ENCODE measurements at regions not wholly inside any gene's neighbourhood (a gene's known extent, or its start where the extent isn't known, plus 50 kb on each side); places are given as distances from the start of the nearest gene placed in this dataset.

DNA sequence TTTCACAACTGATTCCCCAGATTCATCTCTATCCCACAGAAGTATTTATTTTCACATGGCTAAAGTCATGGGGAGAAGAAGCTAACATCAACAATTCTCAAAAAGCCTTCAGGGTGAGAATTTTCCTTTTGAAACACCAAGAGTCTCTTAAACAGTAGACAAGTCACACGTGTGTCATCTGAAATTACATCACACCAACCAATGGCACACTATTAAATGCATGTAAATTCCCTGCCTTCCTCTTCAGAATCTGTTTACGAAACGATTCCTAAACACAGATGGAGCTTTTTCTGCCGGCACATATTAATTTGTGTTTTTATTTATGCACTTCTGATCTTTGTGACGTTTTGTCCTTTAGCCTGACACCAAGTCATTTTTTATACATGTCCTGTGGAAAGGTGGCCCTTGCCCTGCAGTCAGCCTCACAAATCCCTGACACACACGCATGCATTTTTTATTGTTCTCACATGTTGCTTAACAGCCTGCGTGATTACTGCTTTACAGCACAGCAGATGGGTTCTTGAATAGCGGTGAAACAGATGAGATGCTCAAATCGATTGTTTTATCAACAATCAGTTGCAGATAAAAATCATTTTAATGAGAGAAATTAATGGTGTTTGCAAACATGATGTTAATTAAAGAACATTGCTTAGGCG is 735.9 kb upstream of the TENM3 start:
- Mint-ChIP-seq H3K9me3 (ENCODE audit: unreplicated experiment) (no peaks in the 10 kb centered on the region), H3K36me3 (ENCODE audit: low read depth, unreplicated experiment) (no peaks in the 10 kb centered on the region), H3K27ac (ENCODE audit: unreplicated experiment) (no peak overlapping the region), H3K4me3 (ENCODE audit: unreplicated experiment) (no peak overlapping the region), H3K4me1 (ENCODE audit: low read depth, unreplicated experiment) (no peaks in the 10 kb centered on the region), H3K27me3 (ENCODE audit: low read depth, unreplicated experiment) (peaks cover 3% of the 10 kb centered on the region)
- DNase-seq (ENCODE audit: low read depth) = no peak
- no peak overlapping the region for H2AFZ ChIP-seq (ENCODE audit: low read depth, low read length)
- H3K79me2 ChIP-seq (ENCODE audit: insufficient read depth, low read length) = no peaks in the 10 kb centered on the region
- no peaks in the 10 kb centered on the region for H3K27me3 ChIP-seq (ENCODE audit: insufficient read depth, low read length)
- no peak overlapping the region for H3K4me3 ChIP-seq (ENCODE audit: insufficient read depth, low read depth, low read length)
- H3K9me3 ChIP-seq (ENCODE audit: insufficient read depth, low read depth, low read length) = no peaks in the 10 kb centered on the region
- H3K9ac ChIP-seq (ENCODE audit: low read length) = no peak overlapping the region
- H3K27ac ChIP-seq (ENCODE audit: low read depth, low read length) = no peak overlapping the region
- TF ChIP-seq EZH2 (IDR thresholded peaks at IDR 0.05; ENCODE audit: insufficient read depth, low read length) = no peak
- TF ChIP-seq, protein P1, sequence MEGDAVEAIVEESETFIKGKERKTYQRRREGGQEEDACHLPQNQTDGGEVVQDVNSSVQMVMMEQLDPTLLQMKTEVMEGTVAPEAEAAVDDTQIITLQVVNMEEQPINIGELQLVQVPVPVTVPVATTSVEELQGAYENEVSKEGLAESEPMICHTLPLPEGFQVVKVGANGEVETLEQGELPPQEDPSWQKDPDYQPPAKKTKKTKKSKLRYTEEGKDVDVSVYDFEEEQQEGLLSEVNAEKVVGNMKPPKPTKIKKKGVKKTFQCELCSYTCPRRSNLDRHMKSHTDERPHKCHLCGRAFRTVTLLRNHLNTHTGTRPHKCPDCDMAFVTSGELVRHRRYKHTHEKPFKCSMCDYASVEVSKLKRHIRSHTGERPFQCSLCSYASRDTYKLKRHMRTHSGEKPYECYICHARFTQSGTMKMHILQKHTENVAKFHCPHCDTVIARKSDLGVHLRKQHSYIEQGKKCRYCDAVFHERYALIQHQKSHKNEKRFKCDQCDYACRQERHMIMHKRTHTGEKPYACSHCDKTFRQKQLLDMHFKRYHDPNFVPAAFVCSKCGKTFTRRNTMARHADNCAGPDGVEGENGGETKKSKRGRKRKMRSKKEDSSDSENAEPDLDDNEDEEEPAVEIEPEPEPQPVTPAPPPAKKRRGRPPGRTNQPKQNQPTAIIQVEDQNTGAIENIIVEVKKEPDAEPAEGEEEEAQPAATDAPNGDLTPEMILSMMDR (IDR thresholded peaks at IDR 0.05; ENCODE audit: insufficient read depth, low read depth, low read length) = no peak
- H3K4me2 ChIP-seq (ENCODE audit: low read length) = no peak overlapping the region
- no peak for FAIRE-seq
- no peaks in the 10 kb centered on the region for H3K36me3 ChIP-seq (ENCODE audit: insufficient read depth, low read length)
- no peaks in the 10 kb centered on the region for H3K4me1 ChIP-seq (ENCODE audit: insufficient read depth, low read length)
- H4K20me1 ChIP-seq (ENCODE audit: insufficient read depth, low read length) = no peaks in the 10 kb centered on the region

DNA sequence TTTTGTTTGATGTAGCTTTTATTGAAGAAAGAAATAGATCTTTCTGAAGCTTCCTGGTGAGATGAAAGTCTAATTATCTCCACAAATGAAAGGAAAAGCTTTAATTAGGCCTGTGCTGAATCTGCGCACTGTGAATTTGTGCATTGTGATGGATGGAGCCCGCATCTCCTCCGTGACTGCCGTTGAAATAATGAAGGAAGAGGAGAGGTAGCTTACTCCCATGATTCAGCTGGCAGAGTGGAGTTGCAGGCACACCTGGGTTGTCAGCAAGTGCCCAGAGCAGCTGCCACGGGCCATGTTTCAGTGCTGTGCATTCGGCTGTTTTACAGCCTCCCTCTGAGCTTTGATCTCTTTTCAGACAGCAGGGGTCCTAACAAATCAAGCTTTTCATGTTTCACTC is 735.3 kb upstream of the TENM3 start:
- no peaks in the 10 kb centered on the region for H3K36me3 ChIP-seq (ENCODE audit: insufficient read depth, low read length)
- Mint-ChIP-seq H3K27ac (ENCODE audit: unreplicated experiment) (no peak overlapping the region), H3K9me3 (ENCODE audit: unreplicated experiment) (no peaks in the 10 kb centered on the region), H3K27me3 (ENCODE audit: low read depth, unreplicated experiment) (peaks cover 3% of the 10 kb centered on the region), H3K4me3 (ENCODE audit: unreplicated experiment) (no peak overlapping the region), H3K36me3 (ENCODE audit: low read depth, unreplicated experiment) (no peaks in the 10 kb centered on the region), H3K4me1 (ENCODE audit: low read depth, unreplicated experiment) (no peaks in the 10 kb centered on the region)
- H3K9ac ChIP-seq (ENCODE audit: low read length) = no peak overlapping the region
- TF ChIP-seq EZH2 (IDR thresholded peaks at IDR 0.05; ENCODE audit: insufficient read depth, low read length) = no peak
- TF ChIP-seq, protein P1 (IDR thresholded peaks at IDR 0.05; ENCODE audit: insufficient read depth, low read depth, low read length) = no peak
- H3K4me2 ChIP-seq (ENCODE audit: low read length) = peak overlapping the region; percentile 14
- no peaks in the 10 kb centered on the region for H3K79me2 ChIP-seq (ENCODE audit: insufficient read depth, low read length)
- peak overlapping the region; percentile 51 for H2AFZ ChIP-seq (ENCODE audit: low read depth, low read length)
- H3K4me1 ChIP-seq (ENCODE audit: insufficient read depth, low read length) = no peaks in the 10 kb centered on the region
- no peak for DNase-seq (ENCODE audit: low read depth)
- no peaks in the 10 kb centered on the region for H3K9me3 ChIP-seq (ENCODE audit: insufficient read depth, low read depth, low read length)
- no peak overlapping the region for H3K4me3 ChIP-seq (ENCODE audit: insufficient read depth, low read depth, low read length)
- H3K27ac ChIP-seq (ENCODE audit: low read depth, low read length) = no peak overlapping the region
- H4K20me1 ChIP-seq (ENCODE audit: insufficient read depth, low read length) = no peaks in the 10 kb centered on the region
- no peak for FAIRE-seq
- no peaks in the 10 kb centered on the region for H3K27me3 ChIP-seq (ENCODE audit: insufficient read depth, low read length)

DNA sequence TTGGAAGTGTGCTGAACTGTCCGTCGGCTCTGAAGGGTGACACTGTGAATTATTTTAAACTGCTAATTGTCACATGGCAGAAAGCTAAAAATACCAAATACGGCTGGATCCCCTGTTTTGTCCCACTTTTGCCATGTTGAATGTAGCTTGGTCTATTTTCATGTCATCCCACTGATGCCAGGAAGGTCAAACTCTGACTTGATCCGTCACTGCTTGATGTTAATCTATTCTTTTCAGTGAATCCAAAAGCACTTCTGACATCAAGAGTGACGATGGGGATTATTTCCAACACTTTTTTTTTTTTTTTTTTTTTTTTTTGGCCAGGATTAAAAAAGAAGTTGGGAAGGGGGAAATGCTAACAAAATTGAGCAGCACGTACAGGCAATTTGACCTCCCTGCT is 734.6 kb upstream of the TENM3 start:
- H3K27ac ChIP-seq (ENCODE audit: low read depth, low read length) = no peak overlapping the region
- no peaks in the 10 kb centered on the region for H3K27me3 ChIP-seq (ENCODE audit: insufficient read depth, low read length)
- peaks cover 3% of the 10 kb centered on the region for H3K27me3 Mint-ChIP-seq (ENCODE audit: low read depth, unreplicated experiment)
- H3K36me3 ChIP-seq (ENCODE audit: insufficient read depth, low read length) = no peaks in the 10 kb centered on the region
- TF ChIP-seq EZH2 (IDR thresholded peaks at IDR 0.05; ENCODE audit: insufficient read depth, low read length) = no peak
- no peaks in the 10 kb centered on the region for H3K9me3 Mint-ChIP-seq (ENCODE audit: unreplicated experiment)
- no peaks in the 10 kb centered on the region for H3K4me1 Mint-ChIP-seq (ENCODE audit: low read depth, unreplicated experiment)
- H3K4me2 ChIP-seq (ENCODE audit: low read length) = no peak overlapping the region
- H3K9me3 ChIP-seq (ENCODE audit: insufficient read depth, low read depth, low read length) = no peaks in the 10 kb centered on the region
- no peak overlapping the region for H3K27ac Mint-ChIP-seq (ENCODE audit: unreplicated experiment)
- H2AFZ ChIP-seq (ENCODE audit: low read depth, low read length) = no peak overlapping the region
- FAIRE-seq (no peak), DNase-seq (ENCODE audit: low read depth) (no peak)
- no peaks in the 10 kb centered on the region for H3K4me1 ChIP-seq (ENCODE audit: insufficient read depth, low read length)
- no peaks in the 10 kb centered on the region for H4K20me1 ChIP-seq (ENCODE audit: insufficient read depth, low read length)
- no peaks in the 10 kb centered on the region for H3K79me2 ChIP-seq (ENCODE audit: insufficient read depth, low read length)
- no peak overlapping the region for H3K4me3 Mint-ChIP-seq (ENCODE audit: unreplicated experiment)
- no peak overlapping the region for H3K9ac ChIP-seq (ENCODE audit: low read length)
- no peaks in the 10 kb centered on the region for H3K36me3 Mint-ChIP-seq (ENCODE audit: low read depth, unreplicated experiment)
- no peak overlapping the region for H3K4me3 ChIP-seq (ENCODE audit: insufficient read depth, low read depth, low read length)
